ENCODE measurements at regions not wholly inside any gene's neighbourhood (a gene's known extent, or its start where the extent isn't known, plus 50 kb on each side); places are given as distances from the start of the nearest gene placed in this dataset.

DNA sequence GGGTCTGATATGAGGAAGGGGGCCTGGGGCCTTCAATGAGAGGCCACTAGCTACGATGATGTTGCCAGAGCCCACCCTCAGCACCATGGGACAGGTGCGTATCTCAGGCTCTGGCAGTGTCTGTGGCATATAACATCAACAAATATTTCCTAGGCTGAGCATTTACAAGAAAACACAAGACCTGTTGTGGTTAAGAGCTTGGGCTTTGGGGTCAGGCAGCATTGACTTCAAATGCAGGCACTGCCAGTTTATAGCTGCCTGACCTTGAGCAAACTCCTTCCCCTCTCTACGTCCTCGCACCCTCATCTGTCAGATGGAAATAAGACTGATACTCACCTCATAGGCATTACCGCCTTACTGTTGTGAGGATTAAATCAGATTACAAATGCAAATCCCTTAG, 156.0 kb downstream of the KATNAL1 start:
- H3K9me3 Mint-ChIP-seq, result peaks cover 0 to 2% (median 0%) of the 10 kb centered on the region in 7 donors

DNA sequence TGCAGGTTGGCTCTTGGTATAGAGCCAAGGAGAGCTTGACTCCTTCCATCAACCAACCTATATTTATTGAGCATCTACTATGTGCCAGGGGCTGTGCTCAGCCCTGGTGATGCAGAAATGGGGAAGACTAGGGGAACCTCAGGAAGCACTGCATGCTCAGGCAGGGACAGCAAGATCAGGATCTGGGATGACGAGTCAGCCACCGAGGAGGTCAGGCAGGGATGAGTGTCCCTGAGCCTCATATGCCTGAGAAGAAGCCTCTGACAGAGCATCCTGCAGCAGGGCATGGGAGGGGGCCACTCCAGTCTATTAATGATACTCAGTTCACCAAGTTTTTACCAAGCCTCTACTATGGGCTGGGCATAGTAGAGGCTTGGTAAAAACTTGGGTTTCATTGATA, 158.1 kb downstream of the KATNAL1 start:
- H3K36me3 Mint-ChIP-seq, result peaks cover 0 to 8% of the 10 kb centered on the region in 2 donors
- H3K27ac Mint-ChIP-seq, result no peak overlapping the region
- no peak for DNase-seq
- peaks cover 0 to 6% (median 0%) of the 10 kb centered on the region in 3 donors for H3K27me3 Mint-ChIP-seq
- H3K4me3 Mint-ChIP-seq, result no peak overlapping the region
- H3K4me1 Mint-ChIP-seq, result peaks cover 21 to 27% (median 21%) of the 10 kb centered on the region in 3 donors
- H3K9me3 Mint-ChIP-seq, result peaks cover 0 to 10% (median 3%) of the 10 kb centered on the region in 7 donors
- ATAC-seq (ENCODE audit: low read depth in 2 of 2), result no peak

More for the DNA sequence above, 156.0 kb downstream of the KATNAL1 start:
- peaks cover 18 to 36% (median 23%) of the 10 kb centered on the region in 3 donors for H3K4me1 Mint-ChIP-seq
- H3K36me3 Mint-ChIP-seq, result no peaks in the 10 kb centered on the region
- H3K4me3 Mint-ChIP-seq, result no peak overlapping the region
- ATAC-seq (ENCODE audit: low read depth in 2 of 2) (no peak), DNase-seq (no peak)
- no peak overlapping the region for H3K27ac Mint-ChIP-seq
- H3K27me3 Mint-ChIP-seq, result peaks cover 0 to 19% (median 8%) of the 10 kb centered on the region in 3 donors

DNA sequence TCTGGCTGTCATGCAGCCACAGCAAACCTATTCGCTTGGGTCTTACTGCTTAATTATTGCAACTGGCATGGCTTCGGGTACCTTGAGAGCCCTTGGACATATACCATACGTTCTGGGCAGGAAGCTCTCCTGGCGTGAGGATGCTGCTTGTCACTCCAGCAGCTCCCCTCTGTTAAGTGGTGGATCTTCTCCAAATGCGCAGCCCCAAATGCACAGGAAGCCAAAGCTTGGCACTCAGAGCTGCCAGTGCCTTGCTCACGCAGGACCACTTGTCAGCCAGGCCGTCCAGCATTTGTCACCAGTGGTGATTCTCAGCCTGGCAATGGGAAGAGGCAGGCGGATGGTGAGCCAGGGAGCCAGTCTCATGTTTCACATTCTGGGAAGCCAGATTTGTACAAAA, 158.6 kb downstream of the KATNAL1 start:
- Mint-ChIP-seq H3K4me1 (peaks cover 19 to 27% (median 21%) of the 10 kb centered on the region in 3 donors), H3K4me3 (no peak overlapping the region), H3K27ac (no peak overlapping the region), H3K9me3 (peaks cover 1 to 14% (median 6%) of the 10 kb centered on the region in 7 donors), H3K27me3 (peaks cover 0 to 2% (median 0%) of the 10 kb centered on the region in 3 donors), H3K36me3 (peaks cover 0 to 8% of the 10 kb centered on the region in 2 donors)
- ATAC-seq (ENCODE audit: low read depth in 2 of 2), result no peak
- DNase-seq, result no peak

DNA sequence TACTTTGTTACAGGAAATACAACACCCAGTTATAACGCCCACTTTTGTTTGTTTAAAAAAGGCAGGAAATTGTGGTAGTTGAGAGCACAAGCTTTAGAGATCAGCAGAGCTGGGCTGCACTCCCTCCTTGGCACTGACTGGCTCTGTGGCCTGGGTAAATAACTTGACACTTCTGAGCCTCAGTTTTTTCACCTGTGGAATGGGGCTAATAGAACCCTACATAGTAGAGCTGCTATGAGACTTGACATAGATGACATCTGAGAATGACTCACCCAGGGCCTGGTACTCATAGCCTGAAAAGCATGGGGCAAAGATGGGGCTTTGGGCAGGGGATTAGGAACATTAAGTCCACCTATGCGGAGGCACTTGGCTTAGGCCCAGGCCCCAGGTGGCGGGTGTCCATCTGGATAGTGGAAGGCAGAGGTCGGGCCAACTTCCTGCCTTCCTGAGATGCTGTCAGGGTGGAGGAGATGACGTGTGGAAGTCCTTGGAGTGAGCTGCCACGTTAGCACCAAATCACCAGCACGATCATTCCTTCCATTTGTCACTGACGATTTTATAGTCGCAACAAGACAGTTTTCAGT, 159.1 kb downstream of the KATNAL1 start:
- peak overlapping the region in 2 of 8 donors; percentile 9 to 10 for H3K4me3 Mint-ChIP-seq
- no peak for DNase-seq

DNA sequence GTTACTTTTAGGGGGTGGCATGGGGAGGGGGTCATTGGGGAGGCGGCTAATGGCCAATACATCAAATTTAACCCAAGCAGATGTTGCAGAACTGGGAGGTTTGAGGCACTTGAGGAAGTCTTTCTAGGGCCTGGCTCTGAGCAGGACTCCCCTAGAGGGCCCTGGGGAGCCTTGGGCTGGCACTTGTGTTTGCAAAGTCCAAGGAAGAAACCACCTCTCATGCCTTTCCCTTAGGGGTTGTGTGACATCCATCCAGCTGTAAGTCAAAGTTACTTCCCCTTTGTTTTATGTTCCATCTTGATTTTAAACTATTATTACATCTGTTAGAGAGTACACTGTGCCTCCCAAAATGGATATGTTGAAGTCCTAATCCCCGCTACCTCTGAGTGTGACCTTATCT, 159.9 kb downstream of the KATNAL1 start:
- H3K4me3 Mint-ChIP-seq, result peak overlapping the region in 2 of 8 donors; percentile 9 to 64
- H3K27ac Mint-ChIP-seq, result peak overlapping the region in 2 of 6 donors; percentile 56 to 74
- peak; percentile 56 to 60 for ATAC-seq (ENCODE audit: low read depth in 2 of 2)
- peaks cover 4 to 16% (median 8%) of the 10 kb centered on the region in 7 donors for H3K9me3 Mint-ChIP-seq
- H3K36me3 Mint-ChIP-seq, result peaks cover 0 to 8% of the 10 kb centered on the region in 2 donors
- no peak for DNase-seq
- no peaks in the 10 kb centered on the region for H3K27me3 Mint-ChIP-seq
- H3K4me1 Mint-ChIP-seq, result peaks cover 18 to 31% (median 19%) of the 10 kb centered on the region in 3 donors

More for the DNA sequence above, 159.1 kb downstream of the KATNAL1 start:
- Mint-ChIP-seq H3K36me3 (peaks cover 0 to 8% of the 10 kb centered on the region in 2 donors), H3K27me3 (no peaks in the 10 kb centered on the region), H3K4me1 (peaks cover 18 to 31% (median 19%) of the 10 kb centered on the region in 3 donors), H3K9me3 (peaks cover 4 to 16% (median 8%) of the 10 kb centered on the region in 7 donors), H3K27ac (peak overlapping the region in 4 of 6 donors; percentile 4 to 90 (median 64))
- peak in 1 of 2 donors; percentile 32 for ATAC-seq (ENCODE audit: low read depth in 2 of 2)

DNA sequence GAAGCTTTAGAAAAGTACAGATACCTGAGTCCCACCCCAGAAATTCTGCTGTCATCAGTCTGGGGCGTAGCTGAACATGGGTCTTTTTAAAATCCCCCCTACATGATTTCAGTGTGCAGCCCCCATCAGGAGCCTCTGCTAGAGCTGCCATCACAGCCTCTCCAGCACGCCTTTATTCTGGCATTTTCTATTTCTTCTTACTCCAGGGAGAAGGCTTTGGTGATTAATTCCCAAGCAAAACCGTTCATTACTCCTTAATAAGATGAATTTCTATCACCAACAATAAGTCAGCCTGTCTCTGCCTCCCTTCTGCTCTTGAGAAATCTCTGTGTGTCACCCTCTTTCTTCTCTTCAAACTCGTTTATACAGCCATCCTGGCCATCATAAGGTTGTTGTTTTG, 160.3 kb downstream of the KATNAL1 start:
- no peak for ATAC-seq (ENCODE audit: low read depth in 2 of 2)
- no peaks in the 10 kb centered on the region for H3K27me3 Mint-ChIP-seq
- H3K4me1 Mint-ChIP-seq, result peaks cover 18 to 31% (median 19%) of the 10 kb centered on the region in 3 donors
- H3K36me3 Mint-ChIP-seq, result peaks cover 0 to 8% of the 10 kb centered on the region in 2 donors
- peak overlapping the region in 2 of 6 donors; percentile 8 to 22 for H3K27ac Mint-ChIP-seq
- no peak overlapping the region for H3K4me3 Mint-ChIP-seq
- peaks cover 4 to 16% (median 8%) of the 10 kb centered on the region in 7 donors for H3K9me3 Mint-ChIP-seq
- no peak for DNase-seq

DNA sequence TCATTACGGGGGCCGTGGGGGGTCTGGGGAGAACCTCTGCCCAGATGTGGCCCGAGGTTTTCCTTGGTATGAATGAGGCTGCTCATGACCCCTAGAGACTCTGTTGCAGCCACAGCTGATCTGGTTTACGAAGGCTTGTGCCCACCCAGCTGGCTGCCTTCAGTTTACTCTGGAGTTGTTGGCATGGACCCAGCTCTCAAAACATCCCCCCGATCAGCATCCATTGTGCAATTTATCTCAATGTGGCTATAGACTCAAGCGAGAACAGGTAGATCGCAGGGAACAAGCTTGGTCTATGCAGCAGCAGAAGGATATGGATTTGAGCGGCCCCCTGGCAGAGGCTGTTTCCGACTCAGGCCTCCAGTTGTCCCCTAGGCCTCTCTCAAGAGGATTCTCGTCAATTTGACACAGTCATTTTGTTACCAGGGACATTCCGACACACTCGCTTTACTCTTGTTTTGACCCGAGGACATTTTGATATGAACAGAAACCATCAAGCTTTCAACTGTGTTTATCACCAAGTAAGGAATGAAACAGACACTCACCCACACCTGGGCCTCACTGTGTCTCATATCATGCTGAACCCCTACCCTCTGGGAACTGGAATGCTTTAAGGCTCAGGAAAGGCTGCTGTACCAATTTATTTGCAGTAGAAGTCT, 161.5 kb downstream of the KATNAL1 start:
- no peak for DNase-seq
- ATAC-seq (ENCODE audit: low read depth in 2 of 2), result no peak
- H3K4me3 Mint-ChIP-seq, result peak overlapping the region in 2 of 8 donors; percentile 5 to 71

DNA sequence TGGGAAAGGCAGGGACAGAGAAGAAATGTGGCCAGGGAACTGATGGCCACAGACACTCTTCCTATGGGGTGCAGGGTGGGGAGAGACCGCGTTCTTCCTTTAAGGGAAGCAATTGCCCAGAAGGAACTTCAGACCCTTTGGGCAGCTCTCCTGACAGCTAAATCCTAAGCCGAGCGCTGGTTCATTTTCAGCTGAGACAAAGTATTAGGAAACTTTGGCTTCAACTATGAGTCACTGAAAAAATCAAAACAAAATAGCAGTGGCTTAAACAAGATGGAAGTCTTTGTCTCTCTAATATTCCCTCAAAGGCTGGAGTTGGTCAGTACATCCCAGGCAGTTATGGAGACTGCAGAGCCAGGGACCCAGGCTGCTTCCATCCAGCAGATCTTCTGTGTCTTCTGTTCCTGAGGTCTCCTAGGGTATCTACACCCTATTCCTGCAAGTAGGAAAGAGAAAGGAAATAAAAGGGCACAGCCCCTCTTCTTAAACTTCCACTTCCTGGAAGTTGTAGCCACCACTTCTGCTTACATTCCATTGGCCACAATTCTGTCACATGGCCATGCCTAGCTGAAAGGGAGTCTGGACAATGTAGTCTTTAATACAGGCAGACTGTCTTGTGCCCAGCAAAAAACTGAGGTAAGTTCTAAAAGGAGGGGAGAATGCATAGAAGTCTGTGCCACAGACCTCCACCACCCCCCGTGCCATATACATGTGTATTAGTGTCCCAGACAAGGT, 163.5 kb downstream of the KATNAL1 start:
- no peak overlapping the region for H3K27ac Mint-ChIP-seq
- H3K4me3 Mint-ChIP-seq, result peak overlapping the region in 1 of 8 donors; percentile 55
- H3K9me3 Mint-ChIP-seq, result peaks cover 4 to 16% (median 8%) of the 10 kb centered on the region in 7 donors
- peaks cover 0 to 18% (median 10%) of the 10 kb centered on the region in 3 donors for H3K27me3 Mint-ChIP-seq
- peak; percentile 40 to 47 for ATAC-seq (ENCODE audit: low read depth in 2 of 2)
- peaks cover 0 to 8% of the 10 kb centered on the region in 2 donors for H3K36me3 Mint-ChIP-seq
- no peak for DNase-seq
- peaks cover 18 to 30% (median 22%) of the 10 kb centered on the region in 3 donors for H3K4me1 Mint-ChIP-seq

More for the DNA sequence above, 161.5 kb downstream of the KATNAL1 start:
- Mint-ChIP-seq H3K36me3 (peaks cover 0 to 8% of the 10 kb centered on the region in 2 donors), H3K9me3 (peaks cover 4 to 16% (median 8%) of the 10 kb centered on the region in 7 donors), H3K27me3 (peaks cover 0 to 6% (median 0%) of the 10 kb centered on the region in 3 donors), H3K4me1 (peaks cover 19 to 31% (median 21%) of the 10 kb centered on the region in 3 donors), H3K27ac (peak overlapping the region in 1 of 6 donors; percentile 57)

DNA sequence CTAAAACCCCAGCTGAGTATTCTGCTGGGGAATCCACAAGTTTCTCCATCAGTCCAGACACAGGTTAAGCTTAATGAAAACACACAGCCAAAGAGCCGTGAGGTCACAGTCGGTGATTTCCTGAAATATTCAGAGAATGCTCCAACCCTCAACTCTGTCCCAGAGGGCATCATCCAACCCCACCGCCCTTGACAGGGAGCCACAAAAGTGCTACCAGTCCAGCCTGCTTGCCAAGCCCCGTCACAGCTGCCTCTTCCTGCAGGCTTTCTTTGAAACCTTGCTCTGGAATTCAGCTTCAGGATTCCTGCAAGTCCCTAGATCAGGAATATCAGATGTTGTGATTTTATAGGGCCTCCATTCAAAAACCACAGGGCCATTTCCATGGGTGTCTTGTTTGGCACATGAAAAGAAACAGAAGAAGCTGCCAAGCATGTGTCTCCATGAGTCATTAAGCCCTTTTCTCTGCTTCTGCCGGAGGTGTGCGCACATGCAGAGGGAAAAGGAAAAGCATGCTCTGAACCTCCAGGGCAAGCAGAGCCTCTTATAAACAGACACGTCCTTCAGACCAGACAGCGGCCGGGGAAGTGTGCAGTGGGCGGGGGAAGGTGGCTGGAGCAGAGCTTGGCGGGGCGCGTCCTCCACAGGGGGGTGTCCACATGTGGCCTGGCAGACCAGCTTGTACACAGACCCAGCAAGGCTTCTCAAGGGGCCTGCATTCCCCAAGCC, 164.7 kb downstream of the KATNAL1 start:
- Mint-ChIP-seq H3K4me1 (peaks cover 7 to 18% (median 18%) of the 10 kb centered on the region in 3 donors), H3K27me3 (peaks cover 0 to 18% (median 10%) of the 10 kb centered on the region in 3 donors), H3K9me3 (peaks cover 4 to 16% (median 9%) of the 10 kb centered on the region in 7 donors), H3K36me3 (peaks cover 0 to 8% of the 10 kb centered on the region in 2 donors), H3K4me3 (peak overlapping the region in 1 of 8 donors; percentile 3), H3K27ac (peak overlapping the region in 1 of 6 donors; percentile 65)
- DNase-seq (no peak), ATAC-seq (ENCODE audit: low read depth in 2 of 2) (no peak)

DNA sequence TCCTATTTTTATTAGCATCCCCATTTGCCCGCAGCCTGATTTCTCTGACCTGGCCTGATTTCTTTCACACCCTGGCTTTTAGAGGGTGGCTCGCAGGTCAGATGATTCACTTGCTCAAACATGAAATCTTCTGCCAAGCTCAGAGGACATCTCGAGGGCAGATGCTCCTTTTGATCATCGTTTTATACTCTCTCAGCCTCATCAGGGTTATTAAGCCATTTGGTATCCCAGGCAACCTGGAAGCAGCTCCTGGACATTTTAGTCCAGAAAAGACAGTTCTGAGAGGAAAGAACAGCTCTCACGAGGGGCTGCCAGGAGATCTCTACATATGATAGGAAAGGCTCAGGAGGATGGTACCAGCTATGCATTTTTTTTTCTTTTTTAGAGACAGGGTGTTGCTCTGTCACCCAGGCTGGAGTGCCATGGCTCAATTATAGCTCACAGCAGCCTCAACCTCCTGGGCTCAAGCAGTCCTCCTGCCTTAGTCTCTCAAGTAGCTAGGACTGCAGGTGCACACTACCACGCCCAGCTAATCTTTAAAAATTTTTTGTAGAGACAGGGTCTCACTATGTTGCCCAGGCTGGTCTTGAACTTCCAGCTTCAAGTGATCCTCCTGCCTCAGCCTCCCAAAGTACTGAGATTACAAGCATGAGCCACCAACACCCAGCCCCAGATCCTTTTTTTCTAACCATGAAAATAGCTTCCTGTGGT, 165.4 kb downstream of the KATNAL1 start:
- peaks cover under 1 to 11% (median 11%) of the 10 kb centered on the region in 3 donors for H3K4me1 Mint-ChIP-seq
- ATAC-seq (ENCODE audit: low read depth in 2 of 2) (no peak), DNase-seq (no peak)
- peaks cover 0 to 8% of the 10 kb centered on the region in 2 donors for H3K36me3 Mint-ChIP-seq
- peak overlapping the region in 1 of 6 donors; percentile 65 for H3K27ac Mint-ChIP-seq
- H3K4me3 Mint-ChIP-seq, result peak overlapping the region in 1 of 8 donors; percentile 3
- peaks cover 0 to 18% (median 10%) of the 10 kb centered on the region in 3 donors for H3K27me3 Mint-ChIP-seq
- peaks cover 4 to 16% (median 9%) of the 10 kb centered on the region in 7 donors for H3K9me3 Mint-ChIP-seq

DNA sequence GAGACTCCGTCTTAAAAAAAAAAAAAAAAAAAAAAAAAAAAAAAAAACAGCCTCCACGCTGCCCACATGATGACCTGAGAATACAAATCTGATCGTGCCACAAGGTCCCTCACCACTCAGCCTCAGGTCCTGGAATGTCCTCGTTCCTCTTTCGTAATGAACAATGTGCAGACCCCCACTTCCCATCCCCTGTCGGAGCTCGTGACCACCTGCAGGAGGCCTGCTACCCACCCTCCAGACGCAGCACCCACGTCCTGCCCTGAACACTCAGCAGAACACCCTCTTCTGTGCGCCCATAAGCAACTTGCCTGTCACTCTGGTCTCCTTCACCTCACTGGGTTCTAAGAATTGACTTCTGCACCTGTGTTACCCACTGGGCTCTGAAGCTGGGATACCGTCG, 166.4 kb downstream of the KATNAL1 start:
- H3K27ac Mint-ChIP-seq, result no peak overlapping the region
- H3K4me3 Mint-ChIP-seq, result peak overlapping the region in 1 of 8 donors; percentile 73
- ATAC-seq (ENCODE audit: low read depth in 2 of 2) (no peak), DNase-seq (no peak)
- H3K9me3 Mint-ChIP-seq, result peaks cover 4 to 16% (median 9%) of the 10 kb centered on the region in 7 donors
- H3K36me3 Mint-ChIP-seq, result peaks cover 0 to 8% of the 10 kb centered on the region in 2 donors
- peaks cover 0 to 18% (median 10%) of the 10 kb centered on the region in 3 donors for H3K27me3 Mint-ChIP-seq
- H3K4me1 Mint-ChIP-seq, result peaks cover 0 to 7% (median 7%) of the 10 kb centered on the region in 3 donors

DNA sequence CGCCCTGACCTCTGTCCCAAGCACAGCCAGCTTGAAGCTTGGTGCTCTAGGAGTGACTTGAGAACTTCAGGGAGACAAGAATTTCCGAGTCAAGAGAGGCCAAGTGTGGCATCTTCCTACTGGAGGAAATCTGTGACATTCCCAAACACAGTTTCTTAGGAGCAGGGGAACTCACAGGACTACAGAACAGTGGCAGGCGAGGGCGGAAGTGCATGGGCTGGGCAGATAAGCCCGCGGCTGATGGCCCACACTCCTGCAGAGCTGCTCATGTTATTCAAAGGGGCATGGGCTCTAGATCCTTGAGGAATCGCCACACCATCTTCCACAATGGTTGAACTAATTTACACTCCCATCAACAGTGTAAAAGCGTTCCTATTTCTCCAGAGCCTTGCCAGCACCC, 168.8 kb downstream of the KATNAL1 start:
- H3K4me1 Mint-ChIP-seq, result peaks cover 0 to 4% (median 2%) of the 10 kb centered on the region in 3 donors

More for the DNA sequence above, 168.8 kb downstream of the KATNAL1 start:
- H3K27ac Mint-ChIP-seq, result no peak overlapping the region
- peaks cover 0 to 1% (median 1%) of the 10 kb centered on the region in 7 donors for H3K9me3 Mint-ChIP-seq
- H3K4me3 Mint-ChIP-seq, result no peak overlapping the region
- DNase-seq (no peak), ATAC-seq (ENCODE audit: low read depth in 2 of 2) (no peak)
- H3K27me3 Mint-ChIP-seq, result peaks cover 0 to 18% (median 10%) of the 10 kb centered on the region in 3 donors
- H3K36me3 Mint-ChIP-seq, result no peaks in the 10 kb centered on the region

Data from naive B cell (primary cell).